Right lobe of liver (tissue), 4 donors: ENCODE measurements at regions not wholly inside any gene's neighbourhood (a gene's known extent, or its start where the extent isn't known, plus 50 kb on each side); places are given as distances from the start of the nearest gene placed in this dataset.

Source experiments
- POLR2A ChIP-seq: fragments of 450-650 bp; IDR thresholded peaks from one replicate; pipeline ENCODE4 v1.6.1; 2017; ENCODE audit warnings: antibody characterized with exemption, mild to moderate bottlenecking
- TF ChIP-seq, protein P1 (sequence below), 4 donors: fragments of 200-600 bp in 3 of 4; fragments of 450-650 bp in 1 of 4; IDR thresholded peaks; one replicate each; pipeline versions ENCODE4 v1.5.1 to v1.8.0; 2016 to 2022; ENCODE audit warnings: antibody characterized with exemption in 4 of 4, mild to moderate bottlenecking in 2 of 4
- donor health status: DM: no; HTN: no; CAD: no.
- donor health status: DM: no; HTN: no; CAD: no.
- donor health status: DM: no; HTN: yes; CAD: no.

DNA sequence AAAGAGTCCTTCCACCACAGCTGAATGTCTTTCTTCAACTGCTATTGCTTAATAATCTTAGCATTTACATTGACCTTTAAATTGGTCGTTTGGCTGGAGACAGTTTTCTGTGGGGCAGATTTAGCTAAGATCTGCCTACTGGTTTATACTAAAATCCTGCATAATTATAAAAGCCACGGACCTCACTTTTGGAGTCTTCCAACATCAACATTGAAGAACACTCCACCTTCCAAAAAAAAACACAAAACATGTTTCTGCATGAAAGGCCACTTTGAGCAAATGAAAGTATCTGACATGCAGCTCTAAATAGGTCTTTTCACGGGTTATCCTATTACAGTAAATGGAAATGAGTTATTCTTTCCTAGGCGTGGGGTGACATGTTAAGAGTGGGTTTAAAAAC is 57.0 kb upstream of the KRR1 start:
- TF ChIP-seq, protein P1, sequence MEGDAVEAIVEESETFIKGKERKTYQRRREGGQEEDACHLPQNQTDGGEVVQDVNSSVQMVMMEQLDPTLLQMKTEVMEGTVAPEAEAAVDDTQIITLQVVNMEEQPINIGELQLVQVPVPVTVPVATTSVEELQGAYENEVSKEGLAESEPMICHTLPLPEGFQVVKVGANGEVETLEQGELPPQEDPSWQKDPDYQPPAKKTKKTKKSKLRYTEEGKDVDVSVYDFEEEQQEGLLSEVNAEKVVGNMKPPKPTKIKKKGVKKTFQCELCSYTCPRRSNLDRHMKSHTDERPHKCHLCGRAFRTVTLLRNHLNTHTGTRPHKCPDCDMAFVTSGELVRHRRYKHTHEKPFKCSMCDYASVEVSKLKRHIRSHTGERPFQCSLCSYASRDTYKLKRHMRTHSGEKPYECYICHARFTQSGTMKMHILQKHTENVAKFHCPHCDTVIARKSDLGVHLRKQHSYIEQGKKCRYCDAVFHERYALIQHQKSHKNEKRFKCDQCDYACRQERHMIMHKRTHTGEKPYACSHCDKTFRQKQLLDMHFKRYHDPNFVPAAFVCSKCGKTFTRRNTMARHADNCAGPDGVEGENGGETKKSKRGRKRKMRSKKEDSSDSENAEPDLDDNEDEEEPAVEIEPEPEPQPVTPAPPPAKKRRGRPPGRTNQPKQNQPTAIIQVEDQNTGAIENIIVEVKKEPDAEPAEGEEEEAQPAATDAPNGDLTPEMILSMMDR (IDR thresholded peaks at IDR 0.05) = no peak
- TF ChIP-seq POLR2A = no peak
